HepG2 (cell line): ENCODE measurements at regions not wholly inside any gene's neighbourhood (a gene's known extent, or its start where the extent isn't known, plus 50 kb on each side); places are given as distances from the start of the nearest gene placed in this dataset.

Source experiments
- ATAC-seq: fragments of 200-7000 bp; cut with Tn5 transposase; 3 replicates; pipeline ENCODE4 v1.9.1; 2020; ENCODE audit warnings: mild to moderate bottlenecking, moderate library complexity
- BruUV-seq: library from RNA; stranded (reverse); fragments of 400-500 nt; replicated peaks from 2 replicates; lab custom pipeline; 2021; lab: Mats Ljungman, UMichigan
- CTCF ChIA-PET: fragments of 300-600 bp; formaldehyde crosslinking; extraction: SDS; loops from one replicate; lab custom pipeline; 2021; ENCODE audit warnings: low total read pairs, inconsistent platforms, low intra/inter-chr PET ratio; lab: Yijun Ruan, JAX
- POLR2A ChIA-PET: fragments of 350-600 bp; sonication (Branson Sonifier 250); formaldehyde crosslinking; loops from one replicate; lab custom pipeline; 2020; ENCODE audit warnings: antibody characterized with exemption, inconsistent platforms; lab: Yijun Ruan, JAX
- DNase-seq: peaks from one replicate; pipeline ENCODE4 v3.0.0-alpha.2; 2015; ENCODE audit warnings: low spot score
- FAIRE-seq: peaks from 3 replicates; lab custom pipeline; 2011; peaks lifted over from hg19 to GRCh38; lab: Jason Lieb, UNC
- H2AFZ ChIP-seq: one replicate; pipeline ENCODE4 v1.6.1; 2011; ENCODE audit warnings: low read length, inconsistent platforms
- H3K27ac ChIP-seq: fragments of 300-600 bp; 3 replicates; pipeline ENCODE4 v1.8.0; 2011; ENCODE audit warnings: mixed run types, mild to moderate bottlenecking, mixed read lengths, low read length, inconsistent platforms; ENCODE audit not compliant: insufficient read depth; ENCODE audit errors: extremely low read length
- H3K27me3 ChIP-seq, 2 experiments: fragments of 200-600 bp in 1 of 2; 2 replicates in 1 of 2; 3 replicates in 1 of 2; pipeline versions ENCODE4 v1.6.0 to v1.8.0; 2011; ENCODE audit warnings: low read length in 2 of 2, mild to moderate bottlenecking in 2 of 2, moderate library complexity in 2 of 2, inconsistent platforms in 1 of 2; ENCODE audit not compliant: insufficient read depth in 2 of 2, control insufficient read depth in 1 of 2
- H3K36me3 ChIP-seq, 2 experiments: fragments of 200-600 bp in 1 of 2; replicated peaks in 1 of 2; 2 replicates in 1 of 2; 3 replicates in 1 of 2; pipeline versions ENCODE4 v1.5.1 to v1.8.0; 2011; ENCODE audit warnings: low read length in 2 of 2, inconsistent platforms in 1 of 2; ENCODE audit not compliant: insufficient read depth in 2 of 2, control insufficient read depth in 1 of 2
- H3K4me1 ChIP-seq: 2 replicates; pipeline ENCODE4 v1.5.1; 2012; ENCODE audit warnings: low read length, inconsistent platforms; ENCODE audit not compliant: insufficient read depth
- H3K4me2 ChIP-seq: 2 replicates; pipeline ENCODE4 v1.6.0; 2011; ENCODE audit warnings: low read depth, low read length, inconsistent platforms
- H3K4me3 ChIP-seq, 3 experiments: fragments of 200-600 bp in 1 of 3; sonication (generic), shearing (Covaris generic) in 1 of 3; replicated peaks in 1 of 3; 2 replicates each; pipeline ENCODE4 v1.5.1; 2011 to 2016; ENCODE audit warnings: low read length in 3 of 3, inconsistent platforms in 2 of 3, low read depth in 2 of 3, mild to moderate bottlenecking in 2 of 3, control low read depth in 1 of 3, mixed read lengths in 1 of 3; ENCODE audit not compliant: insufficient read depth in 1 of 3
- H3K79me2 ChIP-seq: one replicate; pipeline ENCODE4 v1.6.1; 2011; ENCODE audit warnings: low read length, inconsistent platforms; ENCODE audit not compliant: insufficient read depth
- H3K9ac ChIP-seq: 2 replicates; pipeline ENCODE4 v1.6.0; 2011; ENCODE audit warnings: mild to moderate bottlenecking, low read depth, low read length, inconsistent platforms; ENCODE audit not compliant: insufficient read depth
- H3K9me3 ChIP-seq: 2 replicates; pipeline ENCODE4 v1.5.1; 2012; ENCODE audit warnings: mild to moderate bottlenecking, low read length
- H4K20me1 ChIP-seq: 2 replicates; pipeline ENCODE4 v1.6.0; 2011; ENCODE audit warnings: inconsistent platforms, mild to moderate bottlenecking, low read length, moderate library complexity; ENCODE audit not compliant: insufficient read depth
- ATF7 ChIP-seq, 2 experiments: fragments of 450-650 bp in 1 of 2; sonication (generic) in 1 of 2; formaldehyde crosslinking in 1 of 2; IDR thresholded peaks; 2 replicates each; pipeline versions ENCODE4 v1.4.0 to v1.6.1; 2016 to 2020; ENCODE audit warnings: antibody characterized with exemption in 1 of 2, mild to moderate bottlenecking in 1 of 2, missing genetic modification reagents in 1 of 2
- SAFB2 ChIP-seq: sonication (generic); formaldehyde crosslinking; IDR thresholded peaks from 2 replicates; pipeline ENCODE4 v1.5.1; 2020; ENCODE audit warnings: missing genetic modification reagents, low read depth, mild to moderate bottlenecking, borderline replicate concordance
- ZEB1 ChIP-seq: IDR thresholded peaks from 2 replicates; pipeline ENCODE4 v1.6.1; 2012; ENCODE audit warnings: mild to moderate bottlenecking, low read depth, inconsistent platforms; ENCODE audit not compliant: insufficient replicate concordance
- ZNF674 ChIP-seq: sonication (generic); formaldehyde crosslinking; IDR thresholded peaks from 2 replicates; pipeline ENCODE4 v1.5.0; 2020; ENCODE audit warnings: low read depth, mild to moderate bottlenecking, missing genetic modification reagents
- WGBS: methylation state at CpG from one replicate; pipeline ENCODE4 v1.1.6; 2017; ENCODE audit warnings: low lambda C conversion rate; 5-methylcytosine and 5-hydroxymethylcytosine counted together
- in situ Hi-C: cut with HindIII; loops from 2 replicates; pipeline ENCODE4 v1.10.0; 2017; ENCODE audit warnings: low pct_unique_long_range_greater_than_20kb; ENCODE audit not compliant: extremely low pct_ligation_motif_present
- intact Hi-C: fragments of 100-400 bp; cut with micrococcal nuclease; formaldehyde crosslinking; loops from one replicate; pipeline ENCODE4 v1.10.0; 2022; ENCODE audit not compliant: unreplicated experiment
- TF ChIP-seq, protein P1 (sequence below): sonication (generic); formaldehyde crosslinking; IDR thresholded peaks from 2 replicates; pipeline ENCODE4 v1.8.1; 2022; ENCODE audit warnings: low read depth, mild to moderate bottlenecking, missing genetic modification reagents

- in situ Hi-C loops, result no loop called here
- CTCF ChIA-PET, result no interaction called here
- DNase-seq, result no peak
- no peaks in the 10 kb centered on the region for H4K20me1 ChIP-seq
- no peaks in the 10 kb centered on the region for H3K79me2 ChIP-seq
- intact Hi-C loops, result no loop called here
- POLR2A ChIA-PET, result no interaction called here
- no peak overlapping the region for H2AFZ ChIP-seq
- TF ChIP-seq ZNF674 (CRISPR knock-in tag) (no peak), SAFB2 (CRISPR knock-in tag) (no peak)
- TF ChIP-seq, protein P1, sequence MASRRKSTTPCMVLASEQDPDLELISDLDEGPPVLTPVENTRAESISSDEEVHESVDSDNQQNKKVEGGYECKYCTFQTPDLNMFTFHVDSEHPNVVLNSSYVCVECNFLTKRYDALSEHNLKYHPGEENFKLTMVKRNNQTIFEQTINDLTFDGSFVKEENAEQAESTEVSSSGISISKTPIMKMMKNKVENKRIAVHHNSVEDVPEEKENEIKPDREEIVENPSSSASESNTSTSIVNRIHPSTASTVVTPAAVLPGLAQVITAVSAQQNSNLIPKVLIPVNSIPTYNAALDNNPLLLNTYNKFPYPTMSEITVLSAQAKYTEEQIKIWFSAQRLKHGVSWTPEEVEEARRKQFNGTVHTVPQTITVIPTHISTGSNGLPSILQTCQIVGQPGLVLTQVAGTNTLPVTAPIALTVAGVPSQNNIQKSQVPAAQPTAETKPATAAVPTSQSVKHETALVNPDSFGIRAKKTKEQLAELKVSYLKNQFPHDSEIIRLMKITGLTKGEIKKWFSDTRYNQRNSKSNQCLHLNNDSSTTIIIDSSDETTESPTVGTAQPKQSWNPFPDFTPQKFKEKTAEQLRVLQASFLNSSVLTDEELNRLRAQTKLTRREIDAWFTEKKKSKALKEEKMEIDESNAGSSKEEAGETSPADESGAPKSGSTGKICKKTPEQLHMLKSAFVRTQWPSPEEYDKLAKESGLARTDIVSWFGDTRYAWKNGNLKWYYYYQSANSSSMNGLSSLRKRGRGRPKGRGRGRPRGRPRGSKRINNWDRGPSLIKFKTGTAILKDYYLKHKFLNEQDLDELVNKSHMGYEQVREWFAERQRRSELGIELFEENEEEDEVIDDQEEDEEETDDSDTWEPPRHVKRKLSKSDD (CRISPR knock-in tag), result no peak
- FAIRE-seq, result no peak
- H3K36me3 ChIP-seq, result no peaks in the 10 kb centered on the region
- H3K27me3 ChIP-seq, result no peaks in the 10 kb centered on the region; a peak in 1 of 5 replicates
- no peak for ATAC-seq
- H3K4me3 ChIP-seq, result no peak overlapping the region
- H3K9ac ChIP-seq, result no peak overlapping the region
- 58% methylated on average over 8 of the region's 8 CpGs for WGBS
- H3K27ac ChIP-seq, result no peak overlapping the region
- peaks cover 25% of the 10 kb centered on the region for H3K4me1 ChIP-seq
- H3K9me3 ChIP-seq, result no peaks in the 10 kb centered on the region
- no TSS peak for BruUV-seq
- no peak overlapping the region for H3K4me2 ChIP-seq
Measured at GRCh38 chr18:62629031-62629430, 86.3 kb upstream of the PHLPP1 start.

DNA sequence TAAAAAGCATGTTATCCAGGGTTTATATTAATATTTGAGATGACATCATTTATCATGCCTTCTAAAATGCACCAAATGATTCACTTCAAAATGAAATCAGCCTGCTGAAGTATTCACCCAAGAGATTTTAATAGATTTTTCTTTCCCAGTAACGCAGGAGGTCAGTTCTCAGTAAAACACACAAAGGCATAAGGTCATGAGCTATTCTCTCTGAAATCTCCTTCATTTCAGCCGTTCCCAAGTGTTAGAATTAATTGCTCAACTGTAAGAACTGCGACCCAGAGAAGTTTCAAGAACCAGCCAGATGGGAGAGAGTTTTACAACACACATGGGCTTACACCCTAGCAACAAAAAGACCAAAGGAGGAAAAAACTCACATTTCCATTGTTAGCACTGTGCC, 84.2 kb upstream of the PHLPP1 start:
- no peaks in the 10 kb centered on the region for H3K36me3 ChIP-seq
- no peak for DNase-seq
- in situ Hi-C loops, result no loop called here
- H3K9ac ChIP-seq, result no peak overlapping the region
- no peak for TF ChIP-seq ZEB1
- peak; percentile 54; the same call in 1 of the 2 replicates for TF ChIP-seq ATF7 (IDR thresholded peaks at IDR 0.05)
- TF ChIP-seq ATF7 (CRISPR knock-in tag; IDR thresholded peaks at IDR 0.05), result no peak
- H3K4me1 ChIP-seq, result peaks cover 35% of the 10 kb centered on the region
- no peak overlapping the region for H3K4me3 ChIP-seq
- CTCF ChIA-PET, result no interaction called here
- no peak for FAIRE-seq
- H3K79me2 ChIP-seq, result no peaks in the 10 kb centered on the region
- no peaks in the 10 kb centered on the region for H3K9me3 ChIP-seq
- H3K27ac ChIP-seq, result no peak overlapping the region
- H2AFZ ChIP-seq, result no peak overlapping the region
- H3K27me3 ChIP-seq, result no peaks in the 10 kb centered on the region
- no TSS peak for BruUV-seq
- WGBS, result 38% methylated on average over 3 of the region's 3 CpGs
- H4K20me1 ChIP-seq, result no peaks in the 10 kb centered on the region
- H3K4me2 ChIP-seq, result no peak overlapping the region
- POLR2A ChIA-PET, result no interaction called here
- no peak for ATAC-seq
- intact Hi-C loops, result no loop called here
